HG03045 (cell line): ENCODE measurements at regions not wholly inside any gene's neighbourhood (a gene's known extent, or its start where the extent isn't known, plus 50 kb on each side); places are given as distances from the start of the nearest gene placed in this dataset.

ENCODE experiments used
- ATAC-seq: cut with Tn5 transposase; IDR thresholded peaks from one replicate; pipeline ENCODE4 v1.9.1; 2021; ENCODE audit warnings: mild to moderate bottlenecking, moderate library complexity; ENCODE audit not compliant: unreplicated experiment

DNA sequence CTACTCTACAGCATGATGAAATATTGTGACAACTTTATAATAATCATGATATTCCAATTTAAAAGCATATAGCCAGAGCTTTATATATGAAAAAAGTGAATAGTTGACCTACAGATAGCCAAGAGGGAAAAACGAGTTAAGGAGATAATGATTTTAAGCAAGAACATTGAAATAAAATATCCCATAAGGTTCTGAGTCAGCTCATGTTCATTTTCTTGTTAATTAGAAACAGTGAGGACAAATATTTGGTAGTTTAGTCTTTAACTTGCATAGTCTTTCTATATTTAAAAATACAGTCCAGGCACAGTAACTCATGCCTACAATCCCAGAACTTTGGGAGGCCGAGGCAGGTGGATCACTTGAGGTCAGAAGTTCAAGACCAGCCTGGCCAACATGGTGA lies 55.8 kb upstream of the CDH6 start:
- ATAC-seq, result no peak

DNA sequence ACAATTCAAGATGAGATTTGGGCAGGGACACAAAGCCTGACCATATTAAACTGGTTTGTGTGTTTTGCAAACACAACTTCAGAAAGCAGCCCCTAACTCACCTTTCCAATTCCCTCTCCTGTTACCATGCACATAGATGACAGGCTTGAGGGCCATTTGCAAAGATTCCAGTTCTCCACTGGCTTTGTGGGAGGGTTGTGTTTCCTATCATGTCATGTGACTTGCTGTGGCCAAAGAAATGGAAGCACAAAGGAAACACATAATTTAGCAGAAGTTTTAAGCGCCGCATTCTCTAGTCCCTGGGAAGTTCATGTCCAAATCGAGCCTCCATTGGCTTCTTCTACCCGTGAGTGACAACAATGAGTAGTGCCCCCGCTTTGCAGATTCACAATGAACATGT lies 57.9 kb upstream of the CDH6 start:
- no peak for ATAC-seq

DNA sequence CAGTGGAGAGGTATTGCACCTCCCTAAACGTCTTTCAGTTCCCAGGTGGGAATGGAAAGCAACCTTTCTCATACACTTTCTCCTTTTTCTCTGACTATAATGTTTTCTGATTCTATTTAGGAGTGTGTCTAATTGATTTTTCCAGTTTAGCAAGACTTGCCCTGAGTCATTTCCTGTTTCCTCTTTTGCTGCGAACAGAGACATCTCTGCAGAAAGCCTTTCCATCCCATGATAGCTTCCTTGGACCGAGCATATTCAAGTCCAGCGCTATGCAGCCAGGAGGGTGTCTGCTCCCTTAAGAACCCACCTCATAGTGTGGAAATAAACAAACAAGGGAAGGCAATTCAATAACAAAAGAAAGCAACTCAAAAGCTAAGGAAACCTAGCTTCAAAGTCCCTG lies 60.0 kb upstream of the CDH6 start:
- ATAC-seq, result no peak

DNA sequence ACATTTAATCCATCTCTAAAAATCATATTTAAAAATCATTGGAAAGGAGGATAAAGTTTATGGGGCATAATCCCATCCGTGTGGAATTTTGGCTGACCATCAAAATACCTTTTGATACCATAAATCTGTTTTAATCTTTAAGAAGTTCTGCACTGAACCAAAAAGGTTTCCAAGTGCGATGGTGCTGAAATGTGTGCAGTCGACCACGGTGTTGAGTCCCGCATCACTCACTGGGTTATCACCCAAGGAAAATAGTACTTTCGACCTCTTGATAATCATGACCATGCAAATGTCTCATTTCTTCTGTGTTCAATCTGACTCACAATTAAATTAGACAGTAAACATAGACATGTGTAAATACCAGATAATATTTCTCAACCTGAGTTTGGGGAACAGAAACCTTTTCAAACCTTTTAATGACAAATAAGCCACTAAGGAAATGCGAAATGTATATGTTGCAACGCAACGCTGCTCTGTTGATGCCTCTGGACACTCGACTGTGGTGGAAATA lies 62.0 kb upstream of the CDH6 start:
- ATAC-seq, result no peak

DNA sequence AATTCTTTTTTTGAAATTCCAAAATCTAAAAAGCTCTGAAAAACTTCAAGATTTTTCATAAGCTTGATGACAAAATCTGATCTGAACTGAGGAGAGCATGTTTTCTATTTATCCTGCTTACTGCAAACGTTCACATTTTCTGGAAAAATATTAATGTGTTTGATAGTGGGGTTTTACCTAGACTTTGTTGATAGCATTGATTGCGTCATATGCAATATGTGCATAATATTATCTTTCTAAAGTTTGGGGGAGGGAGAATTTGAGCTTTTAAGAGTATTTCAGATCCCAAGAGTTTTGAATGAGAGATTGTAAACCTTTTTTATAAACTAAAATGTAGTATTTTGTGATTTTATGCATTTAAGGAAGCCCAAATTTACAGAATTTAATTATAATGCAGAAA lies 62.8 kb upstream of the CDH6 start:
- no peak for ATAC-seq

DNA sequence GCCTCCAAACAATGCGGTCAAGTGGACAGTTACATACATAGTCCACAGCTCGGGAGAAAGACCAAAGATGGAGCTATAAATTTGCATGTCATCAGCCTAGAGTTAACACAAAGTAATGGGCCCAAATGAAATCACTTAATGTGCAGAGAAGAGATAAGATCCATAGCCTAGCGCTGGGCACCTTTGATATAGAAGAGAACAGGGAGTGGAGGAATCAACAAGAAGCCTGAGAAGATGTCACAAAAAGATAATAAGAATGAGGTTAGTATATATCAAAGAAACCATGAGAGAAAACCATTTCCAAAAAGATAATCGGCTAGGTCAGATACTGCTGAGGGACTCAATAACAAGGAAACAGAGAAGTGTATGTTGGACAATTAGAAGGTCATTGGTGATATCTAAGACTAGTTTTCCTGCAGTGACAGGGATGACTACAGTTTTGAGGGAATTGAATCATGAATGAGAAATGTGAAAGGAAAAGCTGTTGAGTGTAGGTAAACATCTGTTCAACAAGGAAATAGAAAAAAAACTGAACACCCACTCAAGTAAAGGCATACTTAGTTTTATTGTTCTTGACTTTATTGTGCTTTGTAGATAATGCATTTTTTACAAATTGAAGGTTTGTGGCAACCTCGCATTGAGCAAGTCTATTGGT lies 68.7 kb upstream of the CDH6 start:
- no peak for ATAC-seq

DNA sequence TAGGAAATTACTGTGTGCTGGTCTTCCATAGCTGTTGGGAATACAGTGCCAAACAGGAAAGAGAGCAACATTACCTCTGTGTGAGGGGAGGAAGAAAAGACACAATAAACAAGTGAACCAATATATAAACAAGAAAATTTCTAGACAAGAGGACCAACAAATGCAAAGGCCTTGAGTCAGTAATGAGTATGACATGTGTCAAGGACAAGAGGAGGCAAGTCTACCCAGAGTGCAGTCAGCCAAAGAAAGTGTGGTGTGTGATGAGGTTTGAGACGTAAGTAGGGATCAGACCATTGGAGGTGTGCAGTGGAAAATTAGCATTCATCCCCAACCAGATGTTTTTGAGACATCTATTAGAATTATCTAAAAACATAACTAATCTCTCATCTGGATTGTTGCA lies 69.5 kb upstream of the CDH6 start:
- no peak for ATAC-seq

DNA sequence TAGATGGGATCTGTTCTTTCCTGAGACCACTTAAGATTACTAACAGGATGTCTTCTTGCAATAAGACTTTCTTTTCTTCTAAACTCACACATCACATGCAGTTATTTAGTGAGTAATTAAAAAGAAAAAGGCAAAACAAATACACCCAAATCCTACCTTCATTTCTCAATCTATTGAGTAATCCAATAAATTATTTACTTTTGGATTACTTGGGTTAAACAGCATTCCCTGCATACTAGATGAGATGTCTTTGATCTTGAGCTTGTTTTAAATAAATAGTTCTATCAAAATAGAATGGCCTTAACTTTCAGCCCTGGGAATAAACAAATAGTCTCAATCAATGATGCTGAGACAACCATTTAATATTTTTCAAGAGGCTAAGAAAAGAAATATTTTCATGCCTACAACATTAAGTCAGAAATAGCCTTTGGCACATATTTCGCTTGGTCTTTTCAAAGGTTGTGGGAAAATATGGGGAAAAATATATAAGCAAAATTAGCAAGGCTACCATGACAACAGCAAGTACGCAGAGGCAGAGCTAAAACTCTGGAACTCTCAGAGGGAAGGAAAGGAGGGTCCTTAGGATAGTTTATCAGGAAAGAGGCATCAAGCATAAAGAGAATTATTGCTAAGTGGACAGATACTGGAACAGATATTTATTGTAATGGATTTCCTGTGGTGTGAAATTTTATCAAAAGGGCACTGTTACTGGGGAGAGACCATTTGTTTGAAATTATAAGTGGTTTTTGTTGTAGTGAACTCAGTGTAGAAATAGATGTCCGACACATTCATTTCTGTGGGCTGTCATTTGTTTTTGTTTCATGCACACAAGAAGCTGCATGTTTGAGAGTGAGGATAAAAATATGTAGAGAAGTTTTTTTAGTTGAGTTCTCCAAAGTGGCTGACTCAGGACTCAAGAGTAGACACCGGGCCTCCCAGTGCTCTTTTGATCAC lies 70.2 kb upstream of the CDH6 start:
- ATAC-seq, result no peak

DNA sequence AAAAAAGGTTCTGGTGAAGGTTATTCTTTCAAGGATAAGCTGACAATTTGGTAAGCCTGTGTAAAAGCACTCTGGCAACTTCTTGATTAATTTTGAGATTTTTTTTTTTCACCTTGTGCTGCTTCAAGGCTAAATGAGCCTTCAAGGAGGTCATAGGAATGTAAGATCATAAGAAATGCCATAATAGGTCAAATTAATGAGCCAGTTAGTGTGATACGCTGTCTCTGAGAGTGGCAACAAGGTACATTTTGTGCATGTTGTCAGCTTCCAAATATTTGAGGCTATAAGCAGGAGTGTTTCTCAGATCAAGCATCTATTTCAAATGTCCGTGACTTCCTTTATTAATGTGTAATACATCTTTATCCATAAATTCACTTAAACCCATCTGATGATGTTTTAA lies 72.3 kb upstream of the CDH6 start:
- ATAC-seq, result no peak

DNA sequence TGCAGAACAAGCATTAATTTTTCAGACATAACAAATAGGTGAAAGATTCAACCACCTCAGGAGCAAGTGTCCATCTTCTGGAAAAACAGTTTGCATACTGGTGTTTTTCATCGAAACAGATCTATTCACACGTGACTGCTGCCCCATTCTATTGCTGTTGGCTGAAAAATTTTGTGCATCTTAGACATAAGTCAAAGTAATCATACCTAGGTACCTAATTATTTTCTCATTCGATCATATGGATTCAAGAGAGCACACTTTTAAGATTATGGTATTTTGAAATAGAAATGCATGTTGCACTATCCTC lies 72.9 kb upstream of the CDH6 start:
- no peak for ATAC-seq

DNA sequence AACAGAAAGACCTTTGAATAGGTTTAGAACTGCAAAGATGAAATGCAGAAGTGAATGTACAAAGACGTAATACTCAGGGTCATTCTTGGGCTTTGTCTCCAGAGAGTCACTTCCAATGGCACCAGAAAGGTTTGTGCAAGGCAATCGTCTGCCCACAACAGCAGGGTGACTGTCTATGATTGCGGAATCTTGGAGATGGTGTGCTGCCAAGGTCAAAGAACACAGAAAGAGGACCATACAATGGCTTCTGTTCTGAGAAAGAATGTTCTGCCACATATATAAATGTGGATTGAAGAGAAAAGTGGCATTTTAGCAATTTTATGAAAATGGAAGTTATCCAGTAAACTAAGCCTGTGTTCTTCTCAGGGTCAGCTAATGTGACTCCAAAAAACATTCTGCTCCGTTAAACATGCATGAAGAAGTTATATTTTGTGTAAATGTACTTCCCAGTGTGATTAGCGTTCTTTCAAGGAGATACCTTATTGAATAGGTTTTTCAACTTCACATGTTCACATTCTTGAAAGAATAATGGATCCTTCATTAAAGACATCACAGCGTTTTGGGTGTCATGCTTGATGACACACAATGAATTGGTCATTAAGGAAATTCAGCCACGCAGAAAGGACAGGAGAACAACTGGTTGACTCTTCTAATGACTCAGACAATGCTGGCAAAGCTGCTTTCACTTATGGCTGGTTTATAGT lies 73.4 kb upstream of the CDH6 start:
- ATAC-seq, result no peak

DNA sequence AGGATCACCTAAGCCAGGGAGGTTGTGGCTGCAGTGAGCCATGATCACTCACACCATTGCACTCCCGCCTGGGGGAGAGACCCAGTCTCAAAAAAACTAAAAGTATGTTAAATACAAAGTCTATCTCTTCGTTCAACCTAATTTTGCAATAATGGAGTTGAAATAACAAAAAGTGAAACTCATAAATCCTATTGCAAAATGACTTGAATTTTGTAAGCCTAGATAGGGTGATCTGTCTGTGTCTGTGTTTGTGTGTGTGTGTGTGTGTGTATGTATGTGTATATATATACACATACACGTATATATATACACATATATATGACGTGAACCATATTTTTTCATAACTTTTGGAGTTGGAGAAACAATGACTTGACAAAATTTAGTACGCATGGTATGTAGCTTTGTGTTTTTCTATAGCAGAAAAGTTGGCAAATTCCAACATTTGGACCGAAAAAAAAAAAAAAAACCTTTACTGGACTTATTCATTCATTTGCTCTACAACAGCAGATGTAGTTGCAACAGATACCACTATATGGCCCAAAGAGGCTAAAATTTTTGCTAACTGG lies 76.9 kb upstream of the CDH6 start:
- ATAC-seq, result no peak

DNA sequence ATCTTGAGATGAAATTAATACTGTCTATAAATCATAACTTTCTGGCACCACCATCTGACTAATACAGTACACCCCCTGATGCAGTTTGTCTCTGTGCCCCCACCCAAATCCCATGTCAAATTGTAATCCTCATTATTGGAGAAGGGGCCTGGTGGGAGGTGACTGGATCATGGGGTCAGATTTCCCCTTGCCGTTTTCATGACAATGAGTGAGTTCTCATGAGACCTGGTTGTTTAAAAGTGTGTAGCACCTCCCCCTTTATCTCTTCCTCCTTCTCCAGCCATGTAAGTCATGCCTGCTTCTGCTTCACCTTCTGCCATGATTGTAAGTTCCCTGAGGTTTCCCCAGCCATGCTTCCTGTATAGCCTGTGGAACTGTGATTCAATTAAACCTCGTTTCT lies 78.7 kb upstream of the CDH6 start:
- ATAC-seq, result no peak

DNA sequence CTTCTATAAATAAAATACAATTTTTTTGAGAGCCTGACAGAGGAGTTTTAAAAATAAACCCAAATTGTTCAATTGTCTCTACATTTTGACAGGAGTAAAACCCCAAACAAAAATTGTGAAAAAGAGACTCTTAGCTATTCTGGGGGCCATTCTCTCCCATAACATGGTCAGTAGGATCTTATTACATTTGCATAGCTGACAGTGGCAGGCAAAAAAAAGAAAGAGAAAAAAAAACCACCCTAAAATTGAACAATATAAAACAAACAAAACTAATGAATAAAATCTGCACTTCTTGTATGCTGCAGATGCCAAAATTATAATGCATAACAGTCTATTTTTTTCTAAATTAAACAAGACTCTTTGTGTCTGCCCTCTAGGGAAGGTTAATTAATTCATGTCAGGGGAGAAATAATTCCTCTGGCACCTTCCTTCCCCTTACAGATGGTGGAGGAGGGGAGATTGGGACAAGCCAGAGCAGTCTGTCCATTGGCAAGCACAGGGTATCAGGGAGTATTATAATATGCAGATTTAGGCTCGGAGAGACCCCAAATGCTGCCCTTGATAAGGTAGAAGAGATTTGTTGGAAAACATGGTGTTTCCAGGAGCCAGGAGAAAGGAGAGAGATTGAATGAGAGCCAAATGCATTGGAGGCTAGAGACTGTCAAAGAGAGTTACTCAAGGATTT lies 79.7 kb upstream of the CDH6 start:
- no peak for ATAC-seq

DNA sequence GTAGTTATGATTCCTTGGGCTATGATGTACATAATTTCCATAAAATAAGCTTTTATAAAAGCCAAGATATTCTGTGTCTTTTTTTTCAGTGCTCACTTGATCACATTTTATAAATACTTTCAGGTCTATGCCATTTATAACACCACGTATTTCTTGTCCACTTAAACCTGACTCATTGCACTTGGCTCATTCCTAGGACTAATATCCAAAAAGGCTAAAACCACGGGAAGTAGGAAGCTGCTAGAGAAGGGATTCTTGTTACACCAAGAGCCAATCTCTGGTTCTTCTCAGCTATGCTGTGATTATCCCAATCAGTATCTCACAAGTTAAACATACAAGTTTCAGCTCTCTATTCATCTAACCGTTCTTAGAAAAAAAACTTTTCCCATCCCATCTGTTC lies 80.4 kb upstream of the CDH6 start:
- ATAC-seq, result no peak

DNA sequence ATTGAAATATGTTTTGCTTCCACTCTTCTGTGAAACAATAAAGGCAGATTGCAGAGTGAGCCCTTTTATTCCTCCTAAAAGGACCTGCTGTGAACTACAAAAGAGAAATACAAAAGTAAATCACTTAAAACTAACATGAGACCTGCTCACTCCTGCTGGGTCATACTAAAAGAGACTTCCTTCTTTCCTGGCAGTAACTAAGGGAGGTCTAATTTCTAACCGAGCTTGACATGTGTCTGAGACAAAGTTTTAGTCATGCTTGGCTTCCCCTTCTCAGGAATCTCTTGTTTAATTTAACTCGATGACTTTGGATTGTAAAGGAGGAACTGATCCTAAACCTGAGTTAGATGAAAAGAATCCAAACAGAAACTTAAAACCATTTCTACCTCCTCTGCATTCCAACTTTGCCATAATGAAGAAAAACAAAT lies 86.4 kb upstream of the CDH6 start:
- ATAC-seq, result no peak

DNA sequence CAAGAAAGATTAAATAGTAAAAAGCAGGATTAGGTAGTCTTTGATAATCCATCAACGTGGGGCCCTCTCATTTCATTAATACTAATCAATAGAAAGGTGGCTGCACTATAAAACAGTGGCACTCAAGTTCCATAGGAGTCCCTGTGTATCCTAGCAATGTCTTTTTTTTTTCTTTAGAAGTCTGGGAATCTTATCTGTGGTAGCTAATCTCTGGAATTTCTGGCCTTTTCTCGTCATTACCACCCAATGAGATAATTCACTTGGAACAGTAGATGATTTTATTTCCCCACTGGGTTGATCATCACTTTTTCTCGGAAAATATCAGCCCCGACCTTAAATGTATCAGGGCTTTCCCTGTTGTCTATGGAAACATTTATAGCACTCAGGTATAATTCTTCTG lies 86.8 kb upstream of the CDH6 start:
- no peak for ATAC-seq

DNA sequence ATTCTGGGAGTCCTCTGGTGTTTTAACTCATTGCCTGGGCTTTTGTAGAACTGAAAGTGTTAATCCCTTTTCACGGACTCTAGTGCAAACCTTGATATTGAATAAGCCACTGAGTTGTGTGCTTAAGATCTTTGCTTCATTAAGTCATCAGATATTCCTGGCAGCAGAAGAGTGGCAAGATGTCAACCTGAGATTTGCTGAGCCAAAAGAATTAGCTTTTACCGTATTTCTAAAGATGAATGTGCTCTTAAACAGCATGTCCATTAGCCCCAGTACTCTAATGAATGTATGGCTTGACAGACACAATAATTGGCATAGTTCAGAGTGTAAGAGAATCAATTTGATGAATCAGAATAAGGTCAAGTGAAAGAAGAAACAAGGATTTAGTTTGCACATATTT lies 87.2 kb upstream of the CDH6 start:
- ATAC-seq, result no peak

DNA sequence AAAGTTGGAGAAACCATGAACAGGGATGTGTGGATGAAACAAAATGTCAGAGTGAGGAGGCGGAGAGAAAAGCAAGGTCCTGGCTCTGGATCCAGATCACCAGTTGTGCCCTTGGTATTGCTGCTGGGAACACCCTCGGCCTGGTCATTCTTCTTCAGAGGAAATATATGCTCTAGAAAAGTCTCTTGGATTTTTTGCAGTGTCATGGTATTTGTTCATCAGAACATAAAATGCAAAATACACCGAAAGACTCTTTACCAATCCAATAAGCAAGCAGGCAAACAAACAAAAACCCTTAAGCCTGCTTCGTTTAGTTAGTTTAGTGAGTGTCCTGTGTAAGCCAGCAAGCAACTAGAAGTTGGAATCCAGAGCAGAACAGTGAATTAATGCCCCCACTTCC lies 88.7 kb upstream of the CDH6 start:
- no peak for ATAC-seq

DNA sequence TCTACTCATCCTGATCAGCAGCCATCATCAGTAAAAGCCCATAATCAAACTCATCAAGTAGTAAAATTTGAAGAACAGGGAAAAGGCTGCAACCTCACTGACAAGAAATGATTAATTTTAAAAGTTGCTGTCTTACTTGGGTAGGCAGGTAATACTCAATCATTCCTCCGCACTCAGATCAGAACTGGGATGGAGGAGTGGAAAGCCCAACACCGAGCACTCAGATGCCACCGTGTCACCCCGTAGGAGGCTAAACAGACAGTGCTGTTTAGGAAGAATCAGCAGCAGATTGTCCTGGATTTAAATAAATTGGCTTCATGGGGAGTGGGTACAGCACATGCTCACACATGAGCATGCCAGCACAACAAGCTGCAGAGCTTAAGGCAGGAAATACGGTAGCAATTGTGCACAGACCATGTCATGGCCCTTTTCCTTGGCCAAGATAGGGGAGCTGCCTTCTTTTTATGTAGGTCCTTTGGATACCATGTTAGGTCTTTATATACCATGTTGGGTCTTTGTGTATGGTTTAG lies 92.6 kb upstream of the CDH6 start:
- no peak for ATAC-seq
